ENCODE measurements at regions not wholly inside any gene's neighbourhood (a gene's known extent, or its start where the extent isn't known, plus 50 kb on each side); places are given as distances from the start of the nearest gene placed in this dataset.

DNA sequence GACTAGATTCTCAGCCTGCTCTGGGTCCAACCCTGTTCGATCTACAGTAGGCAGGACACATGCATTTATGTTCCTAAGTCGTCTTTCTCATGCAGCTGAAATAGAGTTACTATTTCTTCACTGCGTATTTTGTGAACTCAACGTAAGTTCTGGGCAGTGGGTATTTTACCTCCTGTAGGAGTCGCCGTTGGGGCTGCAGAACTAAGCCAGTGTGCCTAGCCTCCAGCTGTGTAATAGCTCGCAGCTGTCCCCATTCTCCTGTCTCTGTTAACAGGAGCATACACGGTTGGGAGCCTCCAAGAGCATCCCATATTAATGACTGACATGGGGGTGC lies 58.4 kb upstream of the HRH1 start:
- H3K4me3 ChIP-seq: no peak overlapping the region
- ATAC-seq: no peak
- no peaks in the 10 kb centered on the region for H3K27me3 ChIP-seq
- no peaks in the 10 kb centered on the region for H3K36me3 ChIP-seq (replicated peaks in 1 of 2; ENCODE audit: insufficient read depth in 1 of 2, low read depth in 2 of 2)
- no peak for DNase-seq
- H3K9me3 ChIP-seq: no peaks in the 10 kb centered on the region
- no peaks in the 10 kb centered on the region for H3K4me1 ChIP-seq
- WGBS, 2 donors: 44 to 61% methylated on average over 8 of the region's 8 CpGs
- intact Hi-C loops (cut with DNase I): no loop called here
- no peak for TF ChIP-seq POLR2A (IDR thresholded peaks at IDR 0.05)
- TF ChIP-seq CTCF (IDR thresholded peaks at IDR 0.05): no peak
- H3K27ac ChIP-seq: no peak overlapping the region

GRCh38 chr3:11096266-11097139 lies 57.8 kb upstream of the HRH1 start:
- Histone ChIP-seq H3K4me3 (no peak overlapping the region), H3K27ac (no peak overlapping the region), H3K36me3 (replicated peaks in 1 of 2; ENCODE audit: insufficient read depth in 1 of 2, low read depth in 2 of 2) (no peaks in the 10 kb centered on the region), H3K4me1 (no peaks in the 10 kb centered on the region), H3K9me3 (no peaks in the 10 kb centered on the region), H3K27me3 (no peaks in the 10 kb centered on the region)
- DNase-seq: peak in 3 of 4 donors; percentile 24 to 59 (median 40)
- ATAC-seq: peak; percentile 72
- intact Hi-C loops (cut with DNase I): no loop called here
- TF ChIP-seq POLR2A (IDR thresholded peaks at IDR 0.05) (no peak), CTCF (IDR thresholded peaks at IDR 0.05) (no peak)
- WGBS, 2 donors: 11 to 13% methylated on average over 20 to 23 of the region's 23 CpGs

DNA sequence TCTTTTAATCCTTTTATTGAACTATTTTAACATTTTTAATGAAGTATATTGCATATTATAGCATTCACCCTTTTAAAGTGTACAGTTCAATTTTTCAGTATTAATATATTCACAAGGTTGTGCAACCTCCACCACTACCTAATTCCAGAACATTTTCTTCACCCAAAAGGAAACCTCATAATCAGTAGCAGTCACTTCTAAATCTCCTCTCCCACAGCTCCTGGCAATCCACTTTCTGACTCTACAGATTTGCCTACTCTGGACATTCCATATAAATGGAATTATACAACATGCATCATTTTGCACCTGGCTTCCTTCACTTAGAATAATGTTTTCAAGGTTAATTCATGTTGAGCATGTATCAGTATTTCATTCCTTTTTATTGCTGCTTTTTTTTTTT lies 55.0 kb upstream of the HRH1 start:
- intact Hi-C loops (cut with DNase I): no loop called here

More for the DNA sequence above, 55.0 kb upstream of the HRH1 start:
- TF ChIP-seq POLR2A (IDR thresholded peaks at IDR 0.05): no peak
- no peak for TF ChIP-seq CTCF (IDR thresholded peaks at IDR 0.05)
- H3K36me3 ChIP-seq (replicated peaks in 1 of 2; ENCODE audit: insufficient read depth in 1 of 2, low read depth in 2 of 2): no peaks in the 10 kb centered on the region
- peaks cover 0 to 1% (median 0%) of the 10 kb centered on the region in 3 donors for H3K9me3 ChIP-seq
- H3K27ac ChIP-seq: no peak overlapping the region
- no peak for DNase-seq
- no peak overlapping the region for H3K4me3 ChIP-seq
- H3K4me1 ChIP-seq: no peaks in the 10 kb centered on the region
- H3K27me3 ChIP-seq: no peaks in the 10 kb centered on the region
- no peak for ATAC-seq

Data from body of pancreas (tissue), 4 donors.